ENCODE measurements at regions not wholly inside any gene's neighbourhood (a gene's known extent, or its start where the extent isn't known, plus 50 kb on each side); places are given as distances from the start of the nearest gene placed in this dataset.

- H3K9me2 ChIP-seq (ENCODE audit: insufficient read depth, low read length), result no peaks in the 10 kb centered on the region
- H3K9ac ChIP-seq (ENCODE audit: low read length), result no peak overlapping the region
- no peak for TF ChIP-seq TAF1 (IDR thresholded peaks at IDR 0.05; ENCODE audit: low read depth)
- TF ChIP-seq RAD21 (conservative IDR thresholded peaks at IDR 0.05), result no peak
- TF ChIP-seq REST (IDR thresholded peaks at IDR 0.05; ENCODE audit: borderline replicate concordance), result no peak
- no peak for TF ChIP-seq EP300 (conservative IDR thresholded peaks at IDR 0.05; ENCODE audit: poor library complexity, severe bottlenecking)
- no peak for TF ChIP-seq MXI1 (conservative IDR thresholded peaks at IDR 0.05; ENCODE audit: poor library complexity, severe bottlenecking)
- no peak for TF ChIP-seq EZH2 (IDR thresholded peaks at IDR 0.05; ENCODE audit: borderline replicate concordance, insufficient read depth, low read length, poor library complexity, severe bottlenecking)
- no peak for TF ChIP-seq POLR2AphosphoS5 (IDR thresholded peaks at IDR 0.05)
- TF ChIP-seq CTCF (IDR thresholded peaks at IDR 0.05; ENCODE audit: poor library complexity, severe bottlenecking), result no peak
- no peak for TF ChIP-seq SMC3 (conservative IDR thresholded peaks at IDR 0.05; ENCODE audit: poor library complexity)
- no peaks in the 10 kb centered on the region for H4K20me1 ChIP-seq (ENCODE audit: insufficient read depth)
- H3K79me2 ChIP-seq (replicated peaks; ENCODE audit: insufficient read depth, low read length), result no peaks in the 10 kb centered on the region
- no peaks in the 10 kb centered on the region for H3K27me3 ChIP-seq (ENCODE audit: insufficient read depth, low read depth, low read length)
- no peaks in the 10 kb centered on the region for H3K9me3 ChIP-seq (ENCODE audit: low read length)
- no peak overlapping the region for H2AFZ ChIP-seq (ENCODE audit: low read depth, low read length)
- no peak overlapping the region for H3K27ac ChIP-seq (ENCODE audit: low read length)
- H3K4me2 ChIP-seq (ENCODE audit: low read length), result no peak overlapping the region
- no peak overlapping the region for H3K4me3 ChIP-seq (ENCODE audit: low read length)
- H3K36me3 ChIP-seq (ENCODE audit: insufficient read depth, low read length), result no peaks in the 10 kb centered on the region
- no peaks in the 10 kb centered on the region for H3F3A ChIP-seq (ENCODE audit: insufficient read depth, low read length, poor library complexity, severe bottlenecking)
These were observed 87.9 kb upstream of the NT5C1B start for GRCh38 chr2:18677280-18677679.

GRCh38 chr2:18674309-18674708 is 84.9 kb upstream of the NT5C1B start:
- H3K4me3 ChIP-seq (ENCODE audit: low read length), result no peak overlapping the region

More at GRCh38 chr2:18674309-18674708, 84.9 kb upstream of the NT5C1B start:
- no peaks in the 10 kb centered on the region for H3K9me3 ChIP-seq (ENCODE audit: low read length)
- H3K79me2 ChIP-seq (replicated peaks; ENCODE audit: insufficient read depth, low read length), result no peaks in the 10 kb centered on the region
- no peak overlapping the region for H3K27ac ChIP-seq (ENCODE audit: low read length)
- no peak overlapping the region for H3K4me2 ChIP-seq (ENCODE audit: low read length)
- TF ChIP-seq REST (IDR thresholded peaks at IDR 0.05; ENCODE audit: borderline replicate concordance) (no peak), SMC3 (conservative IDR thresholded peaks at IDR 0.05; ENCODE audit: poor library complexity) (no peak), MXI1 (conservative IDR thresholded peaks at IDR 0.05; ENCODE audit: poor library complexity, severe bottlenecking) (no peak), CTCF (IDR thresholded peaks at IDR 0.05; ENCODE audit: poor library complexity, severe bottlenecking) (no peak), POLR2AphosphoS5 (IDR thresholded peaks at IDR 0.05) (no peak)
- H3K36me3 ChIP-seq (ENCODE audit: insufficient read depth, low read length), result no peaks in the 10 kb centered on the region
- H3K9ac ChIP-seq (ENCODE audit: low read length), result no peak overlapping the region
- H2AFZ ChIP-seq (ENCODE audit: low read depth, low read length), result no peak overlapping the region
- no peaks in the 10 kb centered on the region for H3K27me3 ChIP-seq (ENCODE audit: insufficient read depth, low read depth, low read length)
- H3K9me2 ChIP-seq (ENCODE audit: insufficient read depth, low read length), result no peaks in the 10 kb centered on the region
- no peaks in the 10 kb centered on the region for H4K20me1 ChIP-seq (ENCODE audit: insufficient read depth)
- H3F3A ChIP-seq (ENCODE audit: insufficient read depth, low read length, poor library complexity, severe bottlenecking), result no peaks in the 10 kb centered on the region

Data from neural cell (in vitro differentiated cells).